ENCODE measurements at regions not wholly inside any gene's neighbourhood (a gene's known extent, or its start where the extent isn't known, plus 50 kb on each side); places are given as distances from the start of the nearest gene placed in this dataset.
A peak's percentile ranks its signal among the peaks of the same experiment; 100 is the strongest.
"Not testable (repeated sequence)": the region's sequence is repeated elsewhere in the genome, so short reads cannot be mapped to it uniquely, and the experiment has no call there.

DNA sequence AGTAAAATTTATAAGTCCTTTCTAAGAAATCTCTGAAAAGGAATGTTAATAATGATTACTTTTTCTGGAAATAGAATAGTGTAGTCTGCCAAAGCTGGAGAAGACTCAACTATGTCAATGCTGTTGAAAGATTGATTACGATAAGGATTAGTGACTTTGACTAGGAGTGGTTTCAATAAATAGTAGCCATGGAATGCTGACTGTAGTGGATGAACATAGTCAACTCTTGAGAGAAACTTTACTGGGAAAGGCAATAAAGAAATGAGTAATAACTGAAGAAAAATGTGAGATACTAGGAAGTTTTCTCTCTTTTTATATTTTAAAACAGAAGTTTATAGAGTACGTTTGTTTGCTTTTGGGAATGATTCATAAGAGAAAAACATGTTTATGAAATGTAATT lies 105.0 kb upstream of the CDK13 start:
- H3K4me1 ChIP-seq (ENCODE audit: control insufficient read depth in 5 of 5, insufficient read depth in 5 of 5, low read length in 5 of 5): no peaks in the 10 kb centered on the region
- H3K27me3 ChIP-seq (ENCODE audit: control insufficient read depth in 5 of 5, insufficient read depth in 4 of 5, low read length in 5 of 5): no peaks in the 10 kb centered on the region
- no peaks in the 10 kb centered on the region for H3K9me3 ChIP-seq (ENCODE audit: control insufficient read depth in 5 of 5, low read length in 5 of 5)
- H3K27ac ChIP-seq (ENCODE audit: low read depth, low read length): no peak overlapping the region
- H3K36me3 ChIP-seq (ENCODE audit: control insufficient read depth in 5 of 5, insufficient read depth in 5 of 5, low read length in 5 of 5): no peaks in the 10 kb centered on the region
- no peak overlapping the region for H3K4me3 ChIP-seq (ENCODE audit: low read depth in 1 of 5, low read length in 5 of 5)
- H3K9ac ChIP-seq (ENCODE audit: low read length in 5 of 5): no peak overlapping the region

DNA sequence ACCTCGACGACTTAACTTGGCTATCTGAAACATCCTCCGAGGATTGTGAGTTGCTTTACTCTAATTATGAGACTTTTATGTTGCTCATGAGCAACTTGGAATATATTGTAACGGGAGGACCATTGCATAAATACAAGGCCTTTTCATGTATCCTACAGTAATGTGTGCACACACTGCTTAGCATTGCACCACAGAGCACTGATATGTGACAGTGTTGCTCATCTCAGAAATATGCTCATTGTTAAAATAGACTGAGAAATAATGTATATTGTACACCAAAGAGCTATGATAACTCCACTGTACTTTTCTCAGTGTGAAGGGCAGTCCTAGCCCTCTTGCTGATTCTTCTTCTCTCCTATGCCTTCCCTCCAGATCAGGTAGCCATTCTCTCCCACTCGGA lies 102.8 kb upstream of the CDK13 start:
- H3K4me3 ChIP-seq (ENCODE audit: low read depth in 1 of 5, low read length in 5 of 5): no peak overlapping the region
- H3K36me3 ChIP-seq (ENCODE audit: control insufficient read depth in 5 of 5, insufficient read depth in 5 of 5, low read length in 5 of 5): no peaks in the 10 kb centered on the region
- no peaks in the 10 kb centered on the region for H3K9me3 ChIP-seq (ENCODE audit: control insufficient read depth in 5 of 5, low read length in 5 of 5)
- H3K27ac ChIP-seq (ENCODE audit: low read depth, low read length): no peak overlapping the region
- no peak overlapping the region for H3K9ac ChIP-seq (ENCODE audit: low read length in 5 of 5)
- H3K27me3 ChIP-seq (ENCODE audit: control insufficient read depth in 5 of 5, insufficient read depth in 4 of 5, low read length in 5 of 5): no peaks in the 10 kb centered on the region
- H3K4me1 ChIP-seq (ENCODE audit: control insufficient read depth in 5 of 5, insufficient read depth in 5 of 5, low read length in 5 of 5): no peaks in the 10 kb centered on the region

DNA sequence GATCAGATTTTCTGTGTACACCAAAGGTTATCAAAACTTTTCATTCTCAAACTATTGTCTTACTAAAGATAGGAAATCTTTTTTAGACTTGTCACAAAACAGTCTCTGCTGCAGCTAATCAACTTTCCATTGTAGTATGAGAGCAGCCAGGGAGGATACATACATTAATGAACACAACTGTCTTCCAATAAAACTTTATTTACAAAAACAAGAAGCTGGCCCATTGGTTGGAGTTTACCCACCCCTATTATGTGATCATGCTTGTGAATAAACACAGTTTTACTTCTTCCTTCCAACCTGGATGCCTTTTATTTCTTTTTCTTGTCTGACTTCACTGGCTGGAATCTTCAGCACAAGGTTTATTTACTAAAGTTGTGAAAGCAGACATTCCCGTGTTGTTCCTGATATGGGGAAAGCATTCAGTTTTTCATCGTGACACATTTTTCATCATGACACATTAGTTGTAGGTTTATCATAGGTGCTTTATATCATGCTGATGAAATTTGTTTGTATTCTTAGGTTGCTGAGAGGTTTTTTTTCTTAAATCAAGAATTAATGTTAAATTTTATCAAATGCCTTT lies 98.5 kb upstream of the CDK13 start:
- Histone ChIP-seq H3K27me3 (ENCODE audit: control insufficient read depth in 5 of 5, insufficient read depth in 4 of 5, low read length in 5 of 5) (no peaks in the 10 kb centered on the region), H3K9me3 (ENCODE audit: control insufficient read depth in 5 of 5, low read length in 5 of 5) (no peaks in the 10 kb centered on the region), H3K9ac (ENCODE audit: low read length in 5 of 5) (no peak overlapping the region), H3K4me1 (ENCODE audit: control insufficient read depth in 5 of 5, insufficient read depth in 5 of 5, low read length in 5 of 5) (peaks cover 0 to 3% (median 0%) of the 10 kb centered on the region in 5 donors), H3K27ac (ENCODE audit: low read depth, low read length) (no peak overlapping the region), H3K4me3 (ENCODE audit: low read depth in 1 of 5, low read length in 5 of 5) (no peak overlapping the region), H3K36me3 (ENCODE audit: control insufficient read depth in 5 of 5, insufficient read depth in 5 of 5, low read length in 5 of 5) (no peaks in the 10 kb centered on the region)

DNA sequence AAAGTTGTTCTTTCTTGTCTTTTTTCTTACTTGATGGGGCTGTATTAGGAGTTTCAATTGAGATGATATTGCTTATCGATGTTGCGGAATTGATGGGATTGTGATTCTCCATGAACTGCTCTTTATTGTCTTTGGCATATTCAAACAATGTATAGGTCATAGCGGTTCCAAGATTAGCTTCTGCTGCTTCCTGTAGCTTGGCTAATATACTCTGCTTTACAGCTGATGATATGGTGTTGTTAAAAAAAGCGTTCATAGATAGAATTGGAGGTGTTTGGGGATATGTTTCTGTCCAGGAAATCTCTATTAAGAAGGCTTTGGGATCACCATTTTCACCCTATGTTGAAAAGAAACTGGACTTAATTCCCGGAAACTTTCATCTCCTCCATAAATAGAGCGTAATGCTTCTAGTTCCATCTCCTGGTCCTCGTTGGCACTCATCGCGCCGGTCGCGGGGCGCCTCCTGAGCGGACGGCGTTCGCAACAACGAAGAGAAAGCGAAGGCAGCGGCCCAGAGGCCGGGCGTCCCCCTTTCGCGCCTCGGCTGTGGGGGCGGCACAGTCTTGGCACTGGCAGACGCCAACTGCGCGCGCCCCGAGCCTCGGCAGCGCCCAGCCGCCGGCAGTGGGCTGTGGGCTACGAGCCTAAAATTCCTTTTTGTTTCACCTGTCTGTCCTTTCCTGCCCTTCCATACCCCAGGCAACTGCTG lies 95.3 kb upstream of the CDK13 start:
- Histone ChIP-seq H3K4me3 (ENCODE audit: low read depth in 1 of 5, low read length in 5 of 5) (peak overlapping the region; percentile 44 to 63 (median 55)), H3K9ac (ENCODE audit: low read length in 5 of 5) (peak overlapping the region in 1 of 5 donors; percentile 43)
- not testable (repeated sequence) for H3K4me1 ChIP-seq (ENCODE audit: control insufficient read depth in 5 of 5, insufficient read depth in 5 of 5, low read length in 5 of 5); H3K27ac ChIP-seq (ENCODE audit: low read depth, low read length); H3K36me3 ChIP-seq (ENCODE audit: control insufficient read depth in 5 of 5, insufficient read depth in 5 of 5, low read length in 5 of 5); H3K9me3 ChIP-seq (ENCODE audit: control insufficient read depth in 5 of 5, low read length in 5 of 5); H3K27me3 ChIP-seq (ENCODE audit: control insufficient read depth in 5 of 5, insufficient read depth in 4 of 5, low read length in 5 of 5)

DNA sequence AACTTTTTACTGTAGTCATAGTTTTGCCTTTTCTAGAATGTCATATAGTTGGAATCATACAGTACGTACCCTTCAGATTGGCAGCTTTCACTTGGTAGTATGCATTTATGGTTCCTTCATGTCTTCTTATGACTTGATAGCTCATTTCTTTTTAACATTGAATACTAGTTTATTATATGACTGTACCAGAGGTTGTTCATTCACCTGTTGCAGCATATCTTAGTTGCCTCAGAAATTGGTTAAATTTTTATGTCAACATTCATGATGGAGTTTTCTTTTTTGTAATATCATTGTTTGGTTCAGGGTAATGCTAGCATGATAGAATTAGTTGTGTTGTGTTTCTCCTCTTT lies 94.8 kb upstream of the CDK13 start:
- Histone ChIP-seq H3K4me3 (ENCODE audit: low read depth in 1 of 5, low read length in 5 of 5) (peak overlapping the region; percentile 44 to 63 (median 55)), H3K36me3 (ENCODE audit: control insufficient read depth in 5 of 5, insufficient read depth in 5 of 5, low read length in 5 of 5) (no peaks in the 10 kb centered on the region), H3K4me1 (ENCODE audit: control insufficient read depth in 5 of 5, insufficient read depth in 5 of 5, low read length in 5 of 5) (peaks cover 0 to 3% (median 0%) of the 10 kb centered on the region in 5 donors), H3K27me3 (ENCODE audit: control insufficient read depth in 5 of 5, insufficient read depth in 4 of 5, low read length in 5 of 5) (no peaks in the 10 kb centered on the region), H3K27ac (ENCODE audit: low read depth, low read length) (no peak overlapping the region), H3K9ac (ENCODE audit: low read length in 5 of 5) (peak overlapping the region in 1 of 5 donors; percentile 43), H3K9me3 (ENCODE audit: control insufficient read depth in 5 of 5, low read length in 5 of 5) (no peaks in the 10 kb centered on the region)

DNA sequence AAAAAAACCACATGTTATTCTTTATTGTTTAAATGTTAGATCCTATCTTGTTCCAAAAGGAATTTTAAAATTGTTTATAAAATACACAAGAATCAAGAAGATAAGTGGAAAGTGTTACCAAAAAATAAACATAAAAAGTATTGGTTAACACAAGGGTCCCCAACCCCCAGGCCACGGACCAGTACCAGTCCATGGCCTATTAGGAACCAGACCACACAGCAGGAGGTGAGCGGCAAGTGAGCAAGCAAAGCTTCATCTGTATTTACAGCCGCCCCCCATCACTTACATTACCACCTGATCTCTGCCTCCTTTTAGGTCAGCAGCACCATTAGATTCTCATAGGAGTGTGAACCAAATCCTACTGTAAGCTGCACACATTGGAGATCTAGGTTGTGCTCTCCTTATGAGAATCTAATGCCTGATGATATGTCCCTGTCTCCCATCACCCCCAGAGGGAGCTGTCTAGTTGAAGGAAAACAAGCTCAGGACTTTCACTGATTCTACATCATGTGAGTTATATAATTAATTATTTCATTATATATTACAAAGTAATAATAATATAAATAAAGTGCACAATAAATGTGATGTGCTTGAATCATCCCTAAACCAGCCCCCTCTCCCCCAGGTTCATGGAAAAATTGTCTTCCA lies 86.3 kb upstream of the CDK13 start:
- H3K4me3 ChIP-seq (ENCODE audit: low read depth in 1 of 5, low read length in 5 of 5); H3K9ac ChIP-seq (ENCODE audit: low read length in 5 of 5); H3K27me3 ChIP-seq (ENCODE audit: control insufficient read depth in 5 of 5, insufficient read depth in 4 of 5, low read length in 5 of 5); H3K27ac ChIP-seq (ENCODE audit: low read depth, low read length); H3K36me3 ChIP-seq (ENCODE audit: control insufficient read depth in 5 of 5, insufficient read depth in 5 of 5, low read length in 5 of 5); H3K4me1 ChIP-seq (ENCODE audit: control insufficient read depth in 5 of 5, insufficient read depth in 5 of 5, low read length in 5 of 5); H3K9me3 ChIP-seq (ENCODE audit: control insufficient read depth in 5 of 5, low read length in 5 of 5): not testable (repeated sequence)

DNA sequence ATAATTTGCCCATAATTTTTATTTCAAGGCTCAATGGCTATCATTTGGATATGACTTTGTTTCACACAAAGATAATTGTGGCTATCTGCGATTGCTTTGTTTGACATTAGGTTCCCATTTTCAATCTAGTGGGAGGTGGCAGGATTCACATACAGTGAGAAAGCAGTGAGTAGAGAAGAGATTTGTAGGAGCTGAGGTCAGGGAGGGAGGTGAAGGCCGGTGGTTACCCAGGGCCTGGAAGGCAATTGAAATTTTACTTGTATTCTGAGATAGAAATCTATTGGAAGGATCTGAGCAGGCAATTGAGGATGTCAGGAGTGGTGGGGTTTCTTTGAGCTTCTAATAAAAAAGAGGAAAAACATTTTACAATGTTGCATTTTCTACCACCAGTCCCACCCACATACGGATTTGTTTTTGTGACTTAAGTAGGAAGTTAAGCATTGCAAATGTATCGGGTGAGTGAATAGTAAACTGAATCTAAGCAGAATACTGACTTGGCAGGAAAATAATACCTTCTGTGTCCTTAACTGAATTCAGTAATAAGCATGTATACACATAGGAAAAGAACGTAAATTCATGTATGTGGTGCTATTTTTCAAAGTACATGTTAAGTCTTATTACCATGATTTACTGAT lies 80.1 kb upstream of the CDK13 start:
- not testable (repeated sequence) for H3K27me3 ChIP-seq (ENCODE audit: control insufficient read depth in 5 of 5, insufficient read depth in 4 of 5, low read length in 5 of 5); H3K4me1 ChIP-seq (ENCODE audit: control insufficient read depth in 5 of 5, insufficient read depth in 5 of 5, low read length in 5 of 5); H3K9ac ChIP-seq (ENCODE audit: low read length in 5 of 5); H3K27ac ChIP-seq (ENCODE audit: low read depth, low read length); H3K36me3 ChIP-seq (ENCODE audit: control insufficient read depth in 5 of 5, insufficient read depth in 5 of 5, low read length in 5 of 5); H3K4me3 ChIP-seq (ENCODE audit: low read depth in 1 of 5, low read length in 5 of 5); H3K9me3 ChIP-seq (ENCODE audit: control insufficient read depth in 5 of 5, low read length in 5 of 5)

DNA sequence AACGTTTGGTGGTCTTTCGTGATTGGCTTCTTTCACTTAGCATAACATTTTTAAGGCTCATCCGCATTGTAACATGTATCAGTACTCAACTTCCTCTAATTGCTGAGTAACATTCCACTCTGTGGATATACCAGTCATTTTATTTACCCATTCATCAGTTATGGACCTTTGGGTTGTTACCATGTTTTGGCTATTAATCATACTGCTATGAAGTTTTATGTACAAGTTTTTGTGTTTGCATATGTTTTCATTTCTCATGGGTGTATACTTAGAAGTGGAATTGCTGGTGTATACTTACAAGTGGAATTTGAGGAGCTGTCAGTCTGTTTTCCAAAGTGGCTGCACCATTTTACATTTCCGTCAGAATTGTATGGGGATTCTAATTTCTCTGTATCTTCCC lies 78.4 kb upstream of the CDK13 start:
- H3K4me1 ChIP-seq (ENCODE audit: control insufficient read depth in 5 of 5, insufficient read depth in 5 of 5, low read length in 5 of 5); H3K27ac ChIP-seq (ENCODE audit: low read depth, low read length); H3K9ac ChIP-seq (ENCODE audit: low read length in 5 of 5); H3K4me3 ChIP-seq (ENCODE audit: low read depth in 1 of 5, low read length in 5 of 5); H3K36me3 ChIP-seq (ENCODE audit: control insufficient read depth in 5 of 5, insufficient read depth in 5 of 5, low read length in 5 of 5); H3K27me3 ChIP-seq (ENCODE audit: control insufficient read depth in 5 of 5, insufficient read depth in 4 of 5, low read length in 5 of 5); H3K9me3 ChIP-seq (ENCODE audit: control insufficient read depth in 5 of 5, low read length in 5 of 5): not testable (repeated sequence)

DNA sequence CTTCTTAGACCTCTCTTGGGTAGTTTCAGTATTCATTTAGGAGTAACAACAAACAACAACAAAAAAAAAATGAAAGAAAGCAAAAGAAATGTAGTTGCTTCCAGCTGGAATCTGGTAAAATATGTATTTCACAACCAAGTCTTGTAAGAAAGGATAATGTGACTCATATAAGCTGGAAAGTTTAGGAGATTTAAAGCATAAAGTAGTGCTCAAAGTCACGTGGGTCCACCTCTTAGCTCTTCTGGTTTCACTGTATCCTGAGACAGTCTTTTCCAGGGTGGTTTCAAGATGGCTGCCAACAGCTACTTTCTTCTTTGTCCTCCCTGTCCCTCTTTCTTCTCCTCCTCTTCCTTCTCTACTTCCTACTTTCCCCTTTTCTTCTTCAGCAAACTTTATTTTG lies 69.5 kb upstream of the CDK13 start:
- no peak overlapping the region for H3K4me3 ChIP-seq (ENCODE audit: low read depth in 1 of 5, low read length in 5 of 5)
- H3K9me3 ChIP-seq (ENCODE audit: control insufficient read depth in 5 of 5, low read length in 5 of 5): peaks cover 0 to 12% (median 8%) of the 10 kb centered on the region in 5 donors
- no peaks in the 10 kb centered on the region for H3K4me1 ChIP-seq (ENCODE audit: control insufficient read depth in 5 of 5, insufficient read depth in 5 of 5, low read length in 5 of 5)
- H3K27me3 ChIP-seq (ENCODE audit: control insufficient read depth in 5 of 5, insufficient read depth in 4 of 5, low read length in 5 of 5): no peaks in the 10 kb centered on the region
- no peaks in the 10 kb centered on the region for H3K36me3 ChIP-seq (ENCODE audit: control insufficient read depth in 5 of 5, insufficient read depth in 5 of 5, low read length in 5 of 5)
- no peak overlapping the region for H3K27ac ChIP-seq (ENCODE audit: low read depth, low read length)
- no peak overlapping the region for H3K9ac ChIP-seq (ENCODE audit: low read length in 5 of 5)

DNA sequence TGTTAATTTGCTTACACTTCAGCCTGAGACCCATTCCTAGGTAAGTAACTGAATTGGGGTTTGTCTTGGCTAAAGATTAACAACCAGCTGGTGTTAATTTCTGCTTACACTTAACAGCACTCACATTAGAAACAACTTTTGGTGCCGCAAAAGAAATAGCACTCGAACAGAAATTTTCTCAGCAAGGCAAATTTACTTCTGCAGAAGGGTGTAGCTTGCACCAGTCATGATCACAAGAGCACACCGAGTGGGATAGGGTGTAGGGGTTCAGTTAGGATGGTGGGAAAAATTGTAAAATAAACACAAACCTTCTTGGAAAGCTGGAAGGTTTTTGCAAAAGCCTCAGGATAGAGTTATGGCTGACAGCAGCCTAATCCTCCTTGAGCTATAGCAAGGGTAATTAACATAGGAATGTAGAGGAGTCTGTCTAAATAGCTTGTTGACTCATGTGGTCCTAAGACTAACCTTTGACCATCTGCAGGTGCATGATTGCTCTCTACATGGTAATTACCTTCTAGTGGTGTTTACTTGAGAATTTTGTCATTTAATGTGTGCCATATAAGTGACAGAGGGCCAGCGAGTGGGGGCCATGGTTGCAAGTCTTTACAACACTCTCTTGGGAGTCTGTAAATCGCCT lies 67.8 kb upstream of the CDK13 start:
- Histone ChIP-seq H3K9me3 (ENCODE audit: control insufficient read depth in 5 of 5, low read length in 5 of 5) (peaks cover 0 to 12% (median 8%) of the 10 kb centered on the region in 5 donors), H3K27me3 (ENCODE audit: control insufficient read depth in 5 of 5, insufficient read depth in 4 of 5, low read length in 5 of 5) (no peaks in the 10 kb centered on the region), H3K4me1 (ENCODE audit: control insufficient read depth in 5 of 5, insufficient read depth in 5 of 5, low read length in 5 of 5) (no peaks in the 10 kb centered on the region), H3K27ac (ENCODE audit: low read depth, low read length) (no peak overlapping the region), H3K4me3 (ENCODE audit: low read depth in 1 of 5, low read length in 5 of 5) (no peak overlapping the region), H3K36me3 (ENCODE audit: control insufficient read depth in 5 of 5, insufficient read depth in 5 of 5, low read length in 5 of 5) (no peaks in the 10 kb centered on the region), H3K9ac (ENCODE audit: low read length in 5 of 5) (no peak overlapping the region)
